Esophagus squamous epithelium (tissue), 4 donors: ENCODE measurements at regions not wholly inside any gene's neighbourhood (a gene's known extent, or its start where the extent isn't known, plus 50 kb on each side); places are given as distances from the start of the nearest gene placed in this dataset.

Experiments
- CTCF ChIP-seq, 6 experiments: fragments of 450-650 bp in 4 of 6; fragments of 200-600 bp in 2 of 6; sonication (generic) in 2 of 6; IDR thresholded peaks; one replicate each; pipeline ENCODE4 v1.5.1; 2016 to 2019; ENCODE audit warnings: antibody characterized with exemption in 6 of 6, mild to moderate bottlenecking in 4 of 6, moderate library complexity in 4 of 6
- POLR2A ChIP-seq, 4 donors: fragments of 450-650 bp; IDR thresholded peaks; one replicate each; pipeline ENCODE4 v1.6.1; 2017; ENCODE audit warnings: antibody characterized with exemption in 4 of 4, mild to moderate bottlenecking in 4 of 4, moderate library complexity in 3 of 4

GRCh38 chr13:86792153-86792651 lies 879.0 kb upstream of the SLITRK5 start:
- TF ChIP-seq CTCF (IDR thresholded peaks at IDR 0.05): no peak
- no peak for TF ChIP-seq POLR2A (IDR thresholded peaks at IDR 0.05)
